Endodermal cell (in vitro differentiated cells): ENCODE measurements at regions not wholly inside any gene's neighbourhood (a gene's known extent, or its start where the extent isn't known, plus 50 kb on each side); places are given as distances from the start of the nearest gene placed in this dataset.

Source experiments
- DNase-seq: peaks from one replicate; pipeline ENCODE4 v3.0.0-alpha.2; 2017
- H3K27ac ChIP-seq: 2 replicates; pipeline ENCODE4 v1.5.1; 2013; ENCODE audit warnings: mild to moderate bottlenecking, low read depth, low read length, moderate library complexity
- H3K27me3 ChIP-seq: 2 replicates; pipeline ENCODE4 v1.6.1; 2013; ENCODE audit warnings: mild to moderate bottlenecking, low read length, moderate library complexity; ENCODE audit not compliant: insufficient read depth, control insufficient read depth, poor library complexity, severe bottlenecking
- H3K36me3 ChIP-seq: 2 replicates; pipeline ENCODE4 v1.7.0; 2013; ENCODE audit warnings: mild to moderate bottlenecking, low read length, moderate library complexity; ENCODE audit not compliant: control insufficient read depth, insufficient read depth
- H3K4me1 ChIP-seq: one replicate; pipeline ENCODE4 v1.7.0; 2013; ENCODE audit warnings: low read length; ENCODE audit not compliant: control insufficient read depth, insufficient read depth
- H3K4me3 ChIP-seq: 2 replicates; pipeline ENCODE4 v1.5.1; 2013; ENCODE audit warnings: mild to moderate bottlenecking, low read length, moderate library complexity
- H3K9ac ChIP-seq: 2 replicates; pipeline ENCODE4 v1.6.1; 2013; ENCODE audit warnings: mild to moderate bottlenecking, low read length, moderate library complexity; ENCODE audit not compliant: poor library complexity, severe bottlenecking; ENCODE audit errors: extremely low read depth
- H3K9me3 ChIP-seq: 2 replicates; pipeline ENCODE4 v1.6.1; 2013; ENCODE audit warnings: mild to moderate bottlenecking, low read length, moderate library complexity; ENCODE audit not compliant: control insufficient read depth
- H3K27ac Mint-ChIP-seq: 2 replicates; pipeline ENCODE4 v1.8.0; 2020; ENCODE audit warnings: mixed read lengths
- H3K27me3 Mint-ChIP-seq: 2 replicates; pipeline ENCODE4 v1.8.0; 2021; ENCODE audit warnings: mild to moderate bottlenecking, mixed read lengths; ENCODE audit not compliant: insufficient read depth
- H3K36me3 Mint-ChIP-seq: 2 replicates; pipeline ENCODE4 v1.8.0; 2020; ENCODE audit warnings: low read depth, mixed read lengths
- H3K4me1 Mint-ChIP-seq: 2 replicates; pipeline ENCODE4 v1.8.0; 2020; ENCODE audit warnings: mixed read lengths
- H3K4me3 Mint-ChIP-seq: 2 replicates; pipeline ENCODE4 v1.8.0; 2020; ENCODE audit warnings: mild to moderate bottlenecking, moderate library complexity, mixed read lengths
- H3K9me3 Mint-ChIP-seq: 2 replicates; pipeline ENCODE4 v1.8.0; 2020; ENCODE audit warnings: mild to moderate bottlenecking, mixed read lengths
- WGBS, 2 experiments: methylation state at CpG; one replicate each; pipeline versions ENCODE4 v1.1.5 to v1.1.7; 2013; ENCODE audit warnings: missing lambda C conversion rate in 2 of 2, mixed read lengths in 1 of 2; ENCODE audit not compliant: insufficient coverage in 1 of 2, insufficient read length in 1 of 2; 5-methylcytosine and 5-hydroxymethylcytosine counted together
- TF ChIP-seq, protein P1 (sequence below): fragments of 200-600 bp; sonication (generic); conservative IDR thresholded peaks from 2 replicates; pipeline ENCODE4 v1.5.0; 2021; ENCODE audit warnings: antibody characterized with exemption, mild to moderate bottlenecking

DNA sequence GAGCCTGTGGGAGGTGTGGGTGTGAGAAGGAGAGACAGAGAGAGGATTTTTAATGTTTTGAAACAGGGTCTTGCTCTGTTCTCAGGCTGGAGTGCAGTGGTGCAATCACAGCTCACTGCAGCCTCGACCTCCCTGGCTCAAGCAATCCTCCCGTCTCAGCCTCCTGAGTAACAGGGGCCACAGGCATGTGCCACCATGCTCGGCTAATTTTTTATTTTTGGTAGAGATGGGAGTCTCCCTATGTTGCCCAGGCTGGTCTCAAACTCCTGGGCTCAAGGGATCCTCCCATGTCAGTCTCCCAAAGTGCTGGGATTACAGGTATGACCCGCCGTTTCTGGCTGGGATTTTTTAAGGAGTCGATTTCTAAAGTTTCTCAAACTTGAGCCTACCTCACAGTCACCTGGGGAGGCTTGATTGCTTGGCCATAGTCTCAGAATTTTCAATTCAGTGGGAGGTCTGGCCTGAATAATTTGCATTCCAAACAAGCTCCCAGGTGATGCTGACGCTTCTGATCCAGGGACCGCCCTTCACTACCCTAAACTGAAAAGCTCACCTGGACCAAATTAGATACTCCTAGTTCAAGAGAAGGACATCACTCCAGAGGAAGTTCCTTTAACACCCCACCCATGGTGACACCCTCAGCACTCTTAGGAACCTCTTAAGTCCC, 70.8 kb upstream of the SLC1A4 start:
- TF ChIP-seq, protein P1, sequence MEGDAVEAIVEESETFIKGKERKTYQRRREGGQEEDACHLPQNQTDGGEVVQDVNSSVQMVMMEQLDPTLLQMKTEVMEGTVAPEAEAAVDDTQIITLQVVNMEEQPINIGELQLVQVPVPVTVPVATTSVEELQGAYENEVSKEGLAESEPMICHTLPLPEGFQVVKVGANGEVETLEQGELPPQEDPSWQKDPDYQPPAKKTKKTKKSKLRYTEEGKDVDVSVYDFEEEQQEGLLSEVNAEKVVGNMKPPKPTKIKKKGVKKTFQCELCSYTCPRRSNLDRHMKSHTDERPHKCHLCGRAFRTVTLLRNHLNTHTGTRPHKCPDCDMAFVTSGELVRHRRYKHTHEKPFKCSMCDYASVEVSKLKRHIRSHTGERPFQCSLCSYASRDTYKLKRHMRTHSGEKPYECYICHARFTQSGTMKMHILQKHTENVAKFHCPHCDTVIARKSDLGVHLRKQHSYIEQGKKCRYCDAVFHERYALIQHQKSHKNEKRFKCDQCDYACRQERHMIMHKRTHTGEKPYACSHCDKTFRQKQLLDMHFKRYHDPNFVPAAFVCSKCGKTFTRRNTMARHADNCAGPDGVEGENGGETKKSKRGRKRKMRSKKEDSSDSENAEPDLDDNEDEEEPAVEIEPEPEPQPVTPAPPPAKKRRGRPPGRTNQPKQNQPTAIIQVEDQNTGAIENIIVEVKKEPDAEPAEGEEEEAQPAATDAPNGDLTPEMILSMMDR: no peak
- Mint-ChIP-seq H3K4me1 (peaks cover 8% of the 10 kb centered on the region), H3K36me3 (no peaks in the 10 kb centered on the region), H3K4me3 (peak overlapping the region; percentile 59), H3K9me3 (peaks cover 4% of the 10 kb centered on the region), H3K27ac (no peak overlapping the region), H3K27me3 (no peaks in the 10 kb centered on the region)
- WGBS, 2 experiments: 91 to 100% methylated on average over 3 to 8 of the region's 8 CpGs
- H3K27me3 ChIP-seq: no peaks in the 10 kb centered on the region
- no peak overlapping the region for H3K27ac ChIP-seq
- H3K9ac ChIP-seq: no peak overlapping the region
- H3K4me1 ChIP-seq: no peaks in the 10 kb centered on the region
- peak overlapping the region; percentile 77 for H3K4me3 ChIP-seq
- H3K36me3 ChIP-seq: no peaks in the 10 kb centered on the region
- peak; percentile 76 for DNase-seq
- H3K9me3 ChIP-seq: peaks cover 9% of the 10 kb centered on the region

DNA sequence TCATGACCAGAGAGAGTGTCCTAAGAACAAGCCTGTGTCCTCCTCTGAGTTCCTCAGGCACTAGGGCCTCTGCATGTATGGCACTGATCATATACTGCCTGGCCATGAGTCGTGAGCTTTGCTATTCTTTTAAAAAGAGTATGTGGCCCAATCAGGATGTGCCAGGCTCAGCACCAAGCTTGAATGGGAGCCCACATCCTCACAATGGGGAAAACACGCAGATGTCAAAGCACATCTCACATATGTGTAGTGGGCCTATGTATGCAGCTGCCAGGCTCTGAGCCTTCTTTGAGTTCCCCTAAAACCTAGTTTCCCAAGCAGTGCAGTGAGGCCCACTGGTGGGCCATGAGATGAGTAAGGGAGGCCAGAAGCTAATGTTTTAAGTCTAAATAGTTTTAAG, 69.9 kb upstream of the SLC1A4 start:
- Mint-ChIP-seq H3K27ac (no peak overlapping the region), H3K27me3 (no peaks in the 10 kb centered on the region), H3K36me3 (no peaks in the 10 kb centered on the region), H3K4me3 (no peak overlapping the region), H3K9me3 (peaks cover 4% of the 10 kb centered on the region), H3K4me1 (peaks cover 8% of the 10 kb centered on the region)
- DNase-seq: no peak
- TF ChIP-seq, protein P1: no peak
- WGBS, 2 experiments: 87 to 100% methylated on average over 2 of the region's 2 CpGs
- peaks cover 9% of the 10 kb centered on the region for H3K9me3 ChIP-seq
- H3K27me3 ChIP-seq: no peaks in the 10 kb centered on the region
- no peak overlapping the region for H3K9ac ChIP-seq
- H3K36me3 ChIP-seq: no peaks in the 10 kb centered on the region
- no peak overlapping the region for H3K4me3 ChIP-seq
- no peak overlapping the region for H3K27ac ChIP-seq
- H3K4me1 ChIP-seq: no peaks in the 10 kb centered on the region

DNA sequence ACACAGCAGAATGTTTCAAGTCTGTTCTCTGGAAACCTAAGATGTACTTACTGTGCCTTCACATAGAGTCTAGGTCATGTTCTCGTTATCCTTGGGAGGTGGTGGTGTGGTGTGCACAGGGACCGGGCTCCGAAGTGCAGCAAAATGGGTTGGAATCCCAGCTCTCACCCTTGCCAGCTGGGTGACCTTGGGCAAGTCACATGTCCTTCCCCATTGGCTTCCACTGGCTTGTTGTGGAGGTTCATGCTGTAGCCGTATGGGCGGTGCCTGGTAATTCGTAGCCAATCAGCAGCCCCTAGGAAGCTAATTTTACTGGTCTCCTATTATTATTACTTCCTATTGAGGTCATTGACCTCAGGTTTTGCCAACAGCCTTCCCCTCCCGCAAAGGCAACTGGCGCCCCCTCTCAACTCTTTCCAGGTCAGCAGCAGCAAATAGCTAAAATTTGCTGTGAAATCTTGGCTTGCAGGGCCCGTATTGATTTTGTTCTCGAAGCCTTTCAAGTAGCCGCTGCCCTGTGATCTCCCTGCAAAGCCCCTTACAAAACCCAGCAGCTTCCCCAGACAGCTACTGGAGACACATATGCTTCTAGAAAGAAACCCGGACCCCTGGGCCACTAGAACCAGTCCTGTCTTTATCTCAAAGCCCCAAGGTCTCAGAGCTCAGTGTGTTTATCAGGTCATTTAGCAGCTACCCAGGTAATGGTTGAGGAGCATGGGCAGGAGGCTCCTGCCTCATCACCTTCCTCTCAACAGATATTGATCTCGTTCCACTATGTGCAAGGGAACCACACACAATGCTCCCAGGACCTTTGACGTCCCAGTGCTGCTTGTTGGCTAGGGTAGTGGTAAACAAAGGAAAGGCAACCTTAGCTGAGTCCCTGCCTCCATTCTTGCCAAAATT, 66.5 kb upstream of the SLC1A4 start:
- peaks cover 8% of the 10 kb centered on the region for H3K4me1 Mint-ChIP-seq
- no peaks in the 10 kb centered on the region for H3K36me3 ChIP-seq
- peaks cover 9% of the 10 kb centered on the region for H3K9me3 ChIP-seq
- H3K9ac ChIP-seq: no peak overlapping the region
- H3K4me3 ChIP-seq: no peak overlapping the region
- peak; percentile 72 for DNase-seq
- no peaks in the 10 kb centered on the region for H3K4me1 ChIP-seq
- WGBS, 2 experiments: 89 to 97% methylated on average over 12 to 14 of the region's 14 CpGs
- no peak overlapping the region for H3K4me3 Mint-ChIP-seq
- H3K9me3 Mint-ChIP-seq: peaks cover 32% of the 10 kb centered on the region
- no peaks in the 10 kb centered on the region for H3K27me3 Mint-ChIP-seq
- no peaks in the 10 kb centered on the region for H3K27me3 ChIP-seq
- no peak overlapping the region for H3K27ac Mint-ChIP-seq
- H3K36me3 Mint-ChIP-seq: peaks cover 3% of the 10 kb centered on the region
- H3K27ac ChIP-seq: no peak overlapping the region
- TF ChIP-seq, protein P1: peak; percentile 60
